Esophagus muscularis mucosa (tissue), 4 donors: ENCODE measurements at regions not wholly inside any gene's neighbourhood (a gene's known extent, or its start where the extent isn't known, plus 50 kb on each side); places are given as distances from the start of the nearest gene placed in this dataset.

Experiments
- DNase-seq: peaks from one replicate; pipeline ENCODE4 v3.0.0-alpha.2; 2017; ENCODE audit errors: extremely low spot score
- H3K27ac ChIP-seq, 4 donors: fragments of 200-600 bp; sonication (generic); replicated peaks in 1 of 4; 1 replicate in 3 of 4; 2 replicates in 1 of 4; pipeline ENCODE4 v1.5.1; 2016 to 2019; ENCODE audit warnings: mild to moderate bottlenecking in 1 of 4
- H3K27me3 ChIP-seq, 4 donors: fragments of 200-600 bp; sonication (generic); one replicate each; pipeline versions ENCODE4 v1.5.1 to v1.6.0; 2016 to 2019
- H3K36me3 ChIP-seq, 4 donors: fragments of 200-600 bp; sonication (generic); one replicate each; pipeline ENCODE4 v1.5.1; 2016 to 2019
- H3K4me1 ChIP-seq, 4 donors: fragments of 200-600 bp; sonication (generic); one replicate each; pipeline ENCODE4 v1.5.1; 2016 to 2019
- H3K4me3 ChIP-seq, 4 donors: fragments of 200-600 bp; sonication (generic); 1 replicate in 2 of 4; 2 replicates in 2 of 4; pipeline ENCODE4 v1.5.1; 2016 to 2019; ENCODE audit warnings: mild to moderate bottlenecking in 4 of 4, moderate library complexity in 1 of 4
- H3K9me3 ChIP-seq, 4 donors: fragments of 200-600 bp; sonication (generic); 1 replicate in 3 of 4; 2 replicates in 1 of 4; pipeline ENCODE4 v1.5.1; 2016 to 2019
- CTCF ChIP-seq, 3 experiments: fragments of 200-600 bp in 2 of 3; fragments of 450-650 bp in 1 of 3; sonication (generic) in 2 of 3; IDR thresholded peaks; one replicate each; pipeline ENCODE4 v1.5.1; 2017 to 2019; ENCODE audit warnings: antibody characterized with exemption in 3 of 3, mild to moderate bottlenecking in 2 of 3, moderate library complexity in 1 of 3
- EP300 ChIP-seq: sonication (generic); formaldehyde crosslinking; IDR thresholded peaks from one replicate; pipeline ENCODE4 v1.6.1; 2017; ENCODE audit warnings: antibody characterized with exemption
- POLR2A ChIP-seq: fragments of 450-650 bp; IDR thresholded peaks from one replicate; pipeline ENCODE4 v1.6.1; 2017; ENCODE audit warnings: antibody characterized with exemption, moderate library complexity, mild to moderate bottlenecking, low read depth
- POLR2AphosphoS5 ChIP-seq, 2 donors: sonication (generic); formaldehyde crosslinking; IDR thresholded peaks; one replicate each; pipeline ENCODE4 v1.6.1; 2017; ENCODE audit warnings: antibody characterized with exemption in 2 of 2
- WGBS: methylation state at CpG from one replicate; pipeline ENCODE4 v1.1.5; 2018; 5-methylcytosine and 5-hydroxymethylcytosine counted together
- intact Hi-C: fragments of 100-400 bp; cut with DNase I; formaldehyde crosslinking; loops from one replicate; pipeline ENCODE4 v1.15.1; 2023

GRCh38 chr13:44236370-44236769 is 137.3 kb upstream of the SERP2 start:
- Histone ChIP-seq H3K4me1 (peaks cover 37 to 48% (median 40%) of the 10 kb centered on the region in 4 donors), H3K27ac (peak overlapping the region; percentile 67 to 80 (median 74)), H3K9me3 (no peaks in the 10 kb centered on the region), H3K36me3 (no peaks in the 10 kb centered on the region), H3K4me3 (no peak overlapping the region), H3K27me3 (no peaks in the 10 kb centered on the region)
- DNase-seq, result no peak
- intact Hi-C loops, result no loop called here
- WGBS, result 94% methylated on average over 1 of the region's 1 CpG
- TF ChIP-seq POLR2A, result no peak
- peak in 1 of 2 donors; percentile 7 for TF ChIP-seq POLR2AphosphoS5 (IDR thresholded peaks at IDR 0.05)
- no peak for TF ChIP-seq CTCF (IDR thresholded peaks at IDR 0.05)
- no peak for TF ChIP-seq EP300

- TF ChIP-seq POLR2A (no peak), CTCF (IDR thresholded peaks at IDR 0.05) (no peak), POLR2AphosphoS5 (IDR thresholded peaks at IDR 0.05) (no peak), EP300 (no peak)
- intact Hi-C loops, result no loop called here
- no peaks in the 10 kb centered on the region for H3K9me3 ChIP-seq
- 82% methylated on average over 5 of the region's 5 CpGs for WGBS
- DNase-seq, result no peak
- H3K4me1 ChIP-seq, result peaks cover 33 to 43% (median 36%) of the 10 kb centered on the region in 4 donors
- no peak overlapping the region for H3K4me3 ChIP-seq
- no peaks in the 10 kb centered on the region for H3K27me3 ChIP-seq
- peak overlapping the region; percentile 67 to 80 (median 74) for H3K27ac ChIP-seq
- H3K36me3 ChIP-seq, result no peaks in the 10 kb centered on the region
Measured at GRCh38 chr13:44236801-44237207, 136.8 kb upstream of the SERP2 start.

GRCh38 chr13:44237276-44237767 is 136.3 kb upstream of the SERP2 start:
- no peaks in the 10 kb centered on the region for H3K9me3 ChIP-seq
- no peak overlapping the region for H3K4me3 ChIP-seq
- H3K27ac ChIP-seq, result peak overlapping the region; percentile 67 to 80 (median 74)
- H3K27me3 ChIP-seq, result no peaks in the 10 kb centered on the region
- DNase-seq, result no peak
- WGBS, result 26% methylated on average over 4 of the region's 4 CpGs
- peaks cover 28 to 38% (median 31%) of the 10 kb centered on the region in 4 donors for H3K4me1 ChIP-seq
- no peaks in the 10 kb centered on the region for H3K36me3 ChIP-seq
- intact Hi-C loops, result no loop called here
- TF ChIP-seq POLR2AphosphoS5 (IDR thresholded peaks at IDR 0.05), result peak; percentile 85 to 94
- no peak for TF ChIP-seq POLR2A
- no peak for TF ChIP-seq CTCF (IDR thresholded peaks at IDR 0.05)
- TF ChIP-seq EP300, result peak; percentile 48

DNA sequence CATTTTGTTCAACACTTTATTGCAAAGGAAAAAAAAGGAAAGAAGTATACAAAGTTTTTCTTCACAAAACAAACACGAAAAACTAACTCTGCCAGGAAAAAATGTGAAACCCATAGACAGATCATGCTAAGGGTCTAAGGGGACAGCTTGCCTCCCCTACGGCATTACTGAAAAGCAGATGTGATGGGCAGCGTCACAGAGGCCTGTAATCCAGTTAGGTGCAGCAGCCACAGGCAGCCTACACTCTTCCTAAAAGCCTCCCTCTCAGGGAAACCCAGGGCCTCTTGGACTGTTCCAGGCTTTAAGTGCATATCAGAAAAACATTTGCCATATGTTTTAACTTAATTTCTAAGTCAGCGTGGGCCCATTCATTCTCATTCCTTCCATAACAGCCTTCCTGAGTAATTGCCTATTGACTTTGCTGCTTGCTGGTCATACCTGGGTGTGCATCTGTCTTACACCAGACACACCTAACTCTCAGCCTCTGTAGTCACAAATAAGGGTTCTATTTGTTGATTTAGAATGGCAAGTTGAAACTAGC is 135.7 kb upstream of the SERP2 start:
- DNase-seq, result no peak
- 82% methylated on average over 4 of the region's 4 CpGs for WGBS
- Histone ChIP-seq H3K27ac (peak overlapping the region; percentile 67 to 80 (median 74)), H3K27me3 (no peaks in the 10 kb centered on the region), H3K4me1 (peaks cover 27 to 34% (median 28%) of the 10 kb centered on the region in 4 donors), H3K9me3 (no peaks in the 10 kb centered on the region), H3K36me3 (no peaks in the 10 kb centered on the region), H3K4me3 (no peak overlapping the region)
- intact Hi-C loops, result no loop called here
- TF ChIP-seq CTCF (IDR thresholded peaks at IDR 0.05) (no peak), EP300 (no peak), POLR2A (no peak)

GRCh38 chr13:44240611-44241145 is 132.9 kb upstream of the SERP2 start:
- 89% methylated on average over 1 of the region's 1 CpG for WGBS
- no peak for DNase-seq
- Histone ChIP-seq H3K27me3 (no peaks in the 10 kb centered on the region), H3K4me3 (no peak overlapping the region), H3K4me1 (peaks cover 27 to 38% (median 34%) of the 10 kb centered on the region in 4 donors), H3K27ac (no peak overlapping the region), H3K36me3 (no peaks in the 10 kb centered on the region), H3K9me3 (no peaks in the 10 kb centered on the region)
- intact Hi-C loops, result no loop called here
- TF ChIP-seq POLR2AphosphoS5 (IDR thresholded peaks at IDR 0.05), result no peak
- TF ChIP-seq CTCF (IDR thresholded peaks at IDR 0.05), result no peak
- no peak for TF ChIP-seq POLR2A
- TF ChIP-seq EP300, result no peak
